HepG2 (cell line): ENCODE measurements at regions not wholly inside any gene's neighbourhood (a gene's known extent, or its start where the extent isn't known, plus 50 kb on each side); places are given as distances from the start of the nearest gene placed in this dataset.

ENCODE experiments used
- ATAC-seq: fragments of 200-7000 bp; cut with Tn5 transposase; 3 replicates; pipeline ENCODE4 v1.9.1; 2020; ENCODE audit warnings: mild to moderate bottlenecking, moderate library complexity
- BruUV-seq: library from RNA; stranded (reverse); fragments of 400-500 nt; replicated peaks from 2 replicates; lab custom pipeline; 2021; lab: Mats Ljungman, UMichigan
- CTCF ChIA-PET: fragments of 300-600 bp; formaldehyde crosslinking; extraction: SDS; loops from one replicate; lab custom pipeline; 2021; ENCODE audit warnings: low total read pairs, inconsistent platforms, low intra/inter-chr PET ratio; lab: Yijun Ruan, JAX
- POLR2A ChIA-PET: fragments of 350-600 bp; sonication (Branson Sonifier 250); formaldehyde crosslinking; loops from one replicate; lab custom pipeline; 2020; ENCODE audit warnings: antibody characterized with exemption, inconsistent platforms; lab: Yijun Ruan, JAX
- DNase-seq: peaks from one replicate; pipeline ENCODE4 v3.0.0-alpha.2; 2015; ENCODE audit warnings: low spot score
- FAIRE-seq: peaks from 3 replicates; lab custom pipeline; 2011; peaks lifted over from hg19 to GRCh38; lab: Jason Lieb, UNC
- H2AFZ ChIP-seq: one replicate; pipeline ENCODE4 v1.6.1; 2011; ENCODE audit warnings: low read length, inconsistent platforms
- H3K27ac ChIP-seq: fragments of 300-600 bp; 3 replicates; pipeline ENCODE4 v1.8.0; 2011; ENCODE audit warnings: mixed run types, mild to moderate bottlenecking, mixed read lengths, low read length, inconsistent platforms; ENCODE audit not compliant: insufficient read depth; ENCODE audit errors: extremely low read length
- H3K27me3 ChIP-seq, 2 experiments: fragments of 200-600 bp in 1 of 2; 2 replicates in 1 of 2; 3 replicates in 1 of 2; pipeline versions ENCODE4 v1.6.0 to v1.8.0; 2011; ENCODE audit warnings: low read length in 2 of 2, mild to moderate bottlenecking in 2 of 2, moderate library complexity in 2 of 2, inconsistent platforms in 1 of 2; ENCODE audit not compliant: insufficient read depth in 2 of 2, control insufficient read depth in 1 of 2
- H3K36me3 ChIP-seq, 2 experiments: fragments of 200-600 bp in 1 of 2; replicated peaks in 1 of 2; 2 replicates in 1 of 2; 3 replicates in 1 of 2; pipeline versions ENCODE4 v1.5.1 to v1.8.0; 2011; ENCODE audit warnings: low read length in 2 of 2, inconsistent platforms in 1 of 2; ENCODE audit not compliant: insufficient read depth in 2 of 2, control insufficient read depth in 1 of 2
- H3K4me1 ChIP-seq: 2 replicates; pipeline ENCODE4 v1.5.1; 2012; ENCODE audit warnings: low read length, inconsistent platforms; ENCODE audit not compliant: insufficient read depth
- H3K4me2 ChIP-seq: 2 replicates; pipeline ENCODE4 v1.6.0; 2011; ENCODE audit warnings: low read depth, low read length, inconsistent platforms
- H3K4me3 ChIP-seq, 3 experiments: fragments of 200-600 bp in 1 of 3; sonication (generic), shearing (Covaris generic) in 1 of 3; replicated peaks in 1 of 3; 2 replicates each; pipeline ENCODE4 v1.5.1; 2011 to 2016; ENCODE audit warnings: low read length in 3 of 3, inconsistent platforms in 2 of 3, low read depth in 2 of 3, mild to moderate bottlenecking in 2 of 3, control low read depth in 1 of 3, mixed read lengths in 1 of 3; ENCODE audit not compliant: insufficient read depth in 1 of 3
- H3K79me2 ChIP-seq: one replicate; pipeline ENCODE4 v1.6.1; 2011; ENCODE audit warnings: low read length, inconsistent platforms; ENCODE audit not compliant: insufficient read depth
- H3K9ac ChIP-seq: 2 replicates; pipeline ENCODE4 v1.6.0; 2011; ENCODE audit warnings: mild to moderate bottlenecking, low read depth, low read length, inconsistent platforms; ENCODE audit not compliant: insufficient read depth
- H3K9me3 ChIP-seq: 2 replicates; pipeline ENCODE4 v1.5.1; 2012; ENCODE audit warnings: mild to moderate bottlenecking, low read length
- H4K20me1 ChIP-seq: 2 replicates; pipeline ENCODE4 v1.6.0; 2011; ENCODE audit warnings: inconsistent platforms, mild to moderate bottlenecking, low read length, moderate library complexity; ENCODE audit not compliant: insufficient read depth
- AKAP8 ChIP-seq: sonication (generic); formaldehyde crosslinking; IDR thresholded peaks from 2 replicates; pipeline ENCODE4 v1.5.1; 2020; ENCODE audit warnings: mild to moderate bottlenecking, missing genetic modification reagents
- CC2D1A ChIP-seq: sonication (generic); formaldehyde crosslinking; IDR thresholded peaks from 2 replicates; pipeline ENCODE4 v1.8.1; 2023; ENCODE audit warnings: mild to moderate bottlenecking, missing genetic modification reagents
- FOXP1 ChIP-seq, 2 experiments: fragments of 450-650 bp in 1 of 2; IDR thresholded peaks; 2 replicates each; pipeline ENCODE4 v1.6.1; 2017 to 2018; ENCODE audit warnings: antibody characterized with exemption in 1 of 2
- HNRNPLL ChIP-seq: fragments of 200-400 bp; formaldehyde crosslinking; IDR thresholded peaks from 2 replicates; pipeline ENCODE4 v1.6.1; 2017; ENCODE audit warnings: mild to moderate bottlenecking, low read depth, low read length; ENCODE audit not compliant: poor library complexity, severe bottlenecking
- MXI1 ChIP-seq: IDR thresholded peaks from 3 replicates; pipeline ENCODE4 v1.6.1; 2012; ENCODE audit warnings: low read depth, low read length, inconsistent platforms, borderline replicate concordance
- NR2F6 ChIP-seq, 2 experiments: IDR thresholded peaks; 2 replicates each; pipeline ENCODE4 v1.6.1; 2016; ENCODE audit warnings: antibody characterized with exemption in 1 of 2, mild to moderate bottlenecking in 1 of 2
- RFX3 ChIP-seq: IDR thresholded peaks from 2 replicates; pipeline ENCODE4 v1.6.1; 2016; ENCODE audit warnings: missing biosample characterization, missing genetic modification reagents
- RFXANK ChIP-seq: IDR thresholded peaks from 2 replicates; pipeline ENCODE4 v1.6.1; 2016
- RXRA ChIP-seq: sonication (generic); formaldehyde crosslinking; IDR thresholded peaks from 2 replicates; pipeline ENCODE4 v1.5.1; 2020; ENCODE audit warnings: missing genetic modification reagents
- SIX4 ChIP-seq: sonication (generic); formaldehyde crosslinking; IDR thresholded peaks from 2 replicates; pipeline ENCODE4 v1.4.0; 2020; ENCODE audit warnings: missing genetic modification reagents
- TBX2 ChIP-seq: sonication (generic); formaldehyde crosslinking; IDR thresholded peaks from 2 replicates; pipeline ENCODE4 v1.5.0; 2020; ENCODE audit warnings: missing genetic modification reagents, mild to moderate bottlenecking, borderline replicate concordance
- ZFYVE20 ChIP-seq: sonication (generic); formaldehyde crosslinking; IDR thresholded peaks from 2 replicates; pipeline ENCODE4 v1.8.0; 2023; ENCODE audit warnings: low read depth, mild to moderate bottlenecking, moderate library complexity, missing genetic modification reagents, borderline replicate concordance
- ZMYM3 ChIP-seq: sonication (generic); formaldehyde crosslinking; IDR thresholded peaks from 2 replicates; pipeline ENCODE4 v1.5.1; 2020; ENCODE audit warnings: mild to moderate bottlenecking, missing genetic modification reagents
- ZNF121 ChIP-seq: sonication (generic); formaldehyde crosslinking; IDR thresholded peaks from 2 replicates; pipeline ENCODE4 v1.5.0; 2020; ENCODE audit warnings: mild to moderate bottlenecking, missing genetic modification reagents
- ZNF256 ChIP-seq: sonication (generic); formaldehyde crosslinking; conservative IDR thresholded peaks from 2 replicates; pipeline ENCODE4 v1.4.0; 2020; ENCODE audit warnings: missing genetic modification reagents
- ZNF75D ChIP-seq: sonication (generic); formaldehyde crosslinking; IDR thresholded peaks from 2 replicates; pipeline ENCODE4 v1.8.1; 2023; ENCODE audit warnings: missing genetic modification reagents, mild to moderate bottlenecking, borderline replicate concordance
- WGBS: methylation state at CpG from one replicate; pipeline ENCODE4 v1.1.6; 2017; ENCODE audit warnings: low lambda C conversion rate; 5-methylcytosine and 5-hydroxymethylcytosine counted together
- in situ Hi-C: cut with HindIII; loops from 2 replicates; pipeline ENCODE4 v1.10.0; 2017; ENCODE audit warnings: low pct_unique_long_range_greater_than_20kb; ENCODE audit not compliant: extremely low pct_ligation_motif_present
- intact Hi-C: fragments of 100-400 bp; cut with micrococcal nuclease; formaldehyde crosslinking; loops from one replicate; pipeline ENCODE4 v1.10.0; 2022; ENCODE audit not compliant: unreplicated experiment
- TF ChIP-seq, protein P1 (sequence below): sonication (generic); formaldehyde crosslinking; IDR thresholded peaks from 2 replicates; pipeline ENCODE4 v1.4.0; 2020; ENCODE audit warnings: mild to moderate bottlenecking, missing genetic modification reagents
- TF ChIP-seq, protein P2 (sequence below): sonication (generic); formaldehyde crosslinking; IDR thresholded peaks from 2 replicates; pipeline ENCODE4 v1.4.0; 2020; ENCODE audit warnings: mild to moderate bottlenecking, missing genetic modification reagents
- TF ChIP-seq, protein P3 (sequence below): sonication (generic); formaldehyde crosslinking; conservative IDR thresholded peaks from 2 replicates; pipeline ENCODE4 v1.8.1; 2023; ENCODE audit warnings: missing genetic modification reagents

DNA sequence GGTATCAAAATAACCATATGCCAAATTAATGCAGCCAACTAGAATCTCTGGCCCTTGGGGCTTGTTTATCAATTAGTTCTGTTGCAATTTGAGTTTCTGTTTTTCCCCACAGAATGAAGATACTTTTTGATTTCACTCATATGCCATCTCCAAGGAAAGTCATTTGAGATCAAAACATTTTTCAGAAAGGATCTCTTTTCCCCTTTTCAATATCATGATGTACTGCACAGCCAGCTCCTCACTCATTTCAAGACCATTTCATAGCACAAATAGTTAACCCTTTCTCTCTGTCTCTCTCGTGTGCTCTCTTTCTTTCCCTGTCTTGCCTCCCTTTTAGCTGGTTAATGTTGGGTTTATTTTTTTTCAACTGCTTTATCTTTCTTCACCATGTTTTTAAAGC, 387.3 kb downstream of the STK39 start (continued):
- TF ChIP-seq NR2F6 (IDR thresholded peaks at IDR 0.05) (no peak), NR2F6 (CRISPR knock-in tag; IDR thresholded peaks at IDR 0.05) (no peak), MXI1 (no peak), TBX2 (CRISPR knock-in tag) (no peak), RXRA (CRISPR knock-in tag) (no peak), ZFYVE20 (CRISPR knock-in tag) (no peak)

- no peak for DNase-seq
- no peak for ATAC-seq
- H4K20me1 ChIP-seq = no peaks in the 10 kb centered on the region
- CTCF ChIA-PET = no interaction called here
- POLR2A ChIA-PET = no interaction called here
- FAIRE-seq = no peak
- H3K9ac ChIP-seq = no peak overlapping the region
- in situ Hi-C loops = no loop called here
- H3K27me3 ChIP-seq = no peaks in the 10 kb centered on the region
- no peak overlapping the region for H3K4me2 ChIP-seq
- TF ChIP-seq AKAP8 (CRISPR knock-in tag) = no peak
- no peak for TF ChIP-seq SIX4 (CRISPR knock-in tag)
- no peak for TF ChIP-seq CC2D1A (CRISPR knock-in tag)
- TF ChIP-seq ZNF256 = no peak
- no peak for TF ChIP-seq ZNF121 (CRISPR knock-in tag)
- TF ChIP-seq HNRNPLL = no peak
- TF ChIP-seq, protein P1, sequence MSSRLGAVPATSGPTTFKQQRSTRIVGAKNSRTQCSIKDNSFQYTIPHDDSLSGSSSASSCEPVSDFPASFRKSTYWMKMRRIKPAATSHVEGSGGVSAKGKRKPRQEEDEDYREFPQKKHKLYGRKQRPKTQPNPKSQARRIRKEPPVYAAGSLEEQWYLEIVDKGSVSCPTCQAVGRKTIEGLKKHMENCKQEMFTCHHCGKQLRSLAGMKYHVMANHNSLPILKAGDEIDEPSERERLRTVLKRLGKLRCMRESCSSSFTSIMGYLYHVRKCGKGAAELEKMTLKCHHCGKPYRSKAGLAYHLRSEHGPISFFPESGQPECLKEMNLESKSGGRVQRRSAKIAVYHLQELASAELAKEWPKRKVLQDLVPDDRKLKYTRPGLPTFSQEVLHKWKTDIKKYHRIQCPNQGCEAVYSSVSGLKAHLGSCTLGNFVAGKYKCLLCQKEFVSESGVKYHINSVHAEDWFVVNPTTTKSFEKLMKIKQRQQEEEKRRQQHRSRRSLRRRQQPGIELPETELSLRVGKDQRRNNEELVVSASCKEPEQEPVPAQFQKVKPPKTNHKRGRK = no peak
- TF ChIP-seq, protein P2, sequence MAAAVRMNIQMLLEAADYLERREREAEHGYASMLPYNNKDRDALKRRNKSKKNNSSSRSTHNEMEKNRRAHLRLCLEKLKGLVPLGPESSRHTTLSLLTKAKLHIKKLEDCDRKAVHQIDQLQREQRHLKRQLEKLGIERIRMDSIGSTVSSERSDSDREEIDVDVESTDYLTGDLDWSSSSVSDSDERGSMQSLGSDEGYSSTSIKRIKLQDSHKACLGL (CRISPR knock-in tag) = no peak
- TF ChIP-seq RFXANK = no peak
- TF ChIP-seq, protein P3, sequence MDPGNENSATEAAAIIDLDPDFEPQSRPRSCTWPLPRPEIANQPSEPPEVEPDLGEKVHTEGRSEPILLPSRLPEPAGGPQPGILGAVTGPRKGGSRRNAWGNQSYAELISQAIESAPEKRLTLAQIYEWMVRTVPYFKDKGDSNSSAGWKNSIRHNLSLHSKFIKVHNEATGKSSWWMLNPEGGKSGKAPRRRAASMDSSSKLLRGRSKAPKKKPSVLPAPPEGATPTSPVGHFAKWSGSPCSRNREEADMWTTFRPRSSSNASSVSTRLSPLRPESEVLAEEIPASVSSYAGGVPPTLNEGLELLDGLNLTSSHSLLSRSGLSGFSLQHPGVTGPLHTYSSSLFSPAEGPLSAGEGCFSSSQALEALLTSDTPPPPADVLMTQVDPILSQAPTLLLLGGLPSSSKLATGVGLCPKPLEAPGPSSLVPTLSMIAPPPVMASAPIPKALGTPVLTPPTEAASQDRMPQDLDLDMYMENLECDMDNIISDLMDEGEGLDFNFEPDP = no peak
- no peak for TF ChIP-seq ZNF75D (CRISPR knock-in tag)
- TF ChIP-seq ZMYM3 = no peak
- no peak for TF ChIP-seq FOXP1 (IDR thresholded peaks at IDR 0.05)
- no peak for TF ChIP-seq FOXP1 (CRISPR knock-in tag; IDR thresholded peaks at IDR 0.05)
- no peak for TF ChIP-seq RFX3 (CRISPR knock-in tag)
- no peak overlapping the region for H3K27ac ChIP-seq
- H3K4me3 ChIP-seq = no peak overlapping the region
- no peaks in the 10 kb centered on the region for H3K36me3 ChIP-seq
- no TSS peak for BruUV-seq
- WGBS = 25% methylated on average over 1 of the region's 1 CpG
- no peak overlapping the region for H2AFZ ChIP-seq
- no peaks in the 10 kb centered on the region for H3K4me1 ChIP-seq
- intact Hi-C loops = no loop called here
- H3K9me3 ChIP-seq = no peaks in the 10 kb centered on the region
- H3K79me2 ChIP-seq = no peaks in the 10 kb centered on the region
Observed at GRCh38 chr2:167859676-167860075, 387.7 kb downstream of the STK39 start.
